Adipocyte (in vitro differentiated cells): ENCODE measurements at regions not wholly inside any gene's neighbourhood (a gene's known extent, or its start where the extent isn't known, plus 50 kb on each side); places are given as distances from the start of the nearest gene placed in this dataset.
A peak's percentile ranks its signal among the peaks of the same experiment; 100 is the strongest.

ENCODE experiments used
- DNase-seq: peaks from one replicate; pipeline ENCODE4 v3.0.0-alpha.2; 2015; ENCODE audit warnings: low read depth
- H3K27me3 ChIP-seq: replicated peaks from 2 replicates; pipeline ENCODE4 v1.7.0; 2013; ENCODE audit warnings: mild to moderate bottlenecking, low read length, moderate library complexity; ENCODE audit not compliant: control insufficient read depth, insufficient read depth
- H3K36me3 ChIP-seq: 2 replicates; pipeline ENCODE4 v1.7.0; 2013; ENCODE audit warnings: low read length, mild to moderate bottlenecking, moderate library complexity; ENCODE audit not compliant: control insufficient read depth, insufficient read depth, severe bottlenecking
- H3K4me1 ChIP-seq: 2 replicates; pipeline ENCODE4 v1.7.0; 2013; ENCODE audit warnings: mild to moderate bottlenecking, low read length, moderate library complexity; ENCODE audit not compliant: control insufficient read depth, insufficient read depth
- H3K4me3 ChIP-seq: 2 replicates; pipeline ENCODE4 v1.7.0; 2013; ENCODE audit warnings: mild to moderate bottlenecking, low read length, moderate library complexity
- H3K9ac ChIP-seq: 2 replicates; pipeline ENCODE4 v1.7.0; 2013; ENCODE audit warnings: mild to moderate bottlenecking, low read length, moderate library complexity
- H3K9me3 ChIP-seq: 2 replicates; pipeline ENCODE4 v1.7.0; 2013; ENCODE audit warnings: mild to moderate bottlenecking, low read length, moderate library complexity; ENCODE audit not compliant: control insufficient read depth

- H3K4me3 ChIP-seq: no peak overlapping the region
- H3K9ac ChIP-seq: no peak overlapping the region
- H3K4me1 ChIP-seq: no peaks in the 10 kb centered on the region
- peaks cover 5% of the 10 kb centered on the region for H3K27me3 ChIP-seq
- DNase-seq: no peak
- no peaks in the 10 kb centered on the region for H3K9me3 ChIP-seq
- H3K36me3 ChIP-seq: no peaks in the 10 kb centered on the region
These were observed 766.5 kb downstream of the HDGFL1 start for GRCh38 chr6:23335894-23336293.

GRCh38 chr6:23339268-23339667, 769.9 kb downstream of the HDGFL1 start:
- peaks cover 5% of the 10 kb centered on the region for H3K27me3 ChIP-seq
- H3K9ac ChIP-seq: no peak overlapping the region
- no peaks in the 10 kb centered on the region for H3K9me3 ChIP-seq
- no peak for DNase-seq
- no peaks in the 10 kb centered on the region for H3K4me1 ChIP-seq
- no peak overlapping the region for H3K4me3 ChIP-seq
- no peaks in the 10 kb centered on the region for H3K36me3 ChIP-seq

- peaks cover 5% of the 10 kb centered on the region for H3K27me3 ChIP-seq
- H3K4me3 ChIP-seq: no peak overlapping the region
- no peaks in the 10 kb centered on the region for H3K9me3 ChIP-seq
- H3K9ac ChIP-seq: no peak overlapping the region
- no peak for DNase-seq
- H3K36me3 ChIP-seq: no peaks in the 10 kb centered on the region
- H3K4me1 ChIP-seq: no peaks in the 10 kb centered on the region
These were observed 770.9 kb downstream of the HDGFL1 start for GRCh38 chr6:23340271-23340670.

- H3K4me3 ChIP-seq: no peak overlapping the region
- no peaks in the 10 kb centered on the region for H3K27me3 ChIP-seq
- no peak overlapping the region for H3K9ac ChIP-seq
- no peaks in the 10 kb centered on the region for H3K4me1 ChIP-seq
- no peaks in the 10 kb centered on the region for H3K36me3 ChIP-seq
- DNase-seq: no peak
- H3K9me3 ChIP-seq: no peaks in the 10 kb centered on the region
These were observed 774.4 kb downstream of the HDGFL1 start for GRCh38 chr6:23343610-23344306.

- no peak for DNase-seq
- H3K4me1 ChIP-seq: no peaks in the 10 kb centered on the region
These were observed 777.8 kb upstream of the NRSN1 start for GRCh38 chr6:23348185-23348584.

GRCh38 chr6:23349521-23350147, 776.4 kb upstream of the NRSN1 start:
- Histone ChIP-seq H3K4me1 (no peaks in the 10 kb centered on the region), H3K4me3 (no peak overlapping the region), H3K36me3 (no peaks in the 10 kb centered on the region), H3K9me3 (no peaks in the 10 kb centered on the region), H3K27me3 (no peaks in the 10 kb centered on the region), H3K9ac (no peak overlapping the region)
- DNase-seq: peak; percentile 73

More at GRCh38 chr6:23348185-23348584, 777.8 kb upstream of the NRSN1 start:
- no peaks in the 10 kb centered on the region for H3K36me3 ChIP-seq
- H3K4me3 ChIP-seq: no peak overlapping the region
- no peaks in the 10 kb centered on the region for H3K9me3 ChIP-seq
- H3K27me3 ChIP-seq: no peaks in the 10 kb centered on the region
- H3K9ac ChIP-seq: no peak overlapping the region

GRCh38 chr6:23350752-23351453, 775.1 kb upstream of the NRSN1 start:
- H3K9ac ChIP-seq: no peak overlapping the region
- H3K36me3 ChIP-seq: no peaks in the 10 kb centered on the region
- H3K27me3 ChIP-seq: no peaks in the 10 kb centered on the region
- H3K9me3 ChIP-seq: no peaks in the 10 kb centered on the region
- DNase-seq: no peak
- H3K4me1 ChIP-seq: no peaks in the 10 kb centered on the region
- no peak overlapping the region for H3K4me3 ChIP-seq

- DNase-seq: no peak
- no peaks in the 10 kb centered on the region for H3K27me3 ChIP-seq
These were observed 772.0 kb upstream of the NRSN1 start for GRCh38 chr6:23354004-23354403.

GRCh38 chr6:23357185-23357766, 768.7 kb upstream of the NRSN1 start:
- Histone ChIP-seq H3K4me1 (no peaks in the 10 kb centered on the region), H3K36me3 (no peaks in the 10 kb centered on the region), H3K9ac (no peak overlapping the region), H3K9me3 (no peaks in the 10 kb centered on the region), H3K27me3 (no peaks in the 10 kb centered on the region), H3K4me3 (no peak overlapping the region)
- no peak for DNase-seq

More at GRCh38 chr6:23354004-23354403, 772.0 kb upstream of the NRSN1 start:
- Histone ChIP-seq H3K36me3 (no peaks in the 10 kb centered on the region), H3K9me3 (no peaks in the 10 kb centered on the region), H3K9ac (no peak overlapping the region), H3K4me3 (no peak overlapping the region), H3K4me1 (no peaks in the 10 kb centered on the region)

- DNase-seq: no peak
- H3K9ac ChIP-seq: no peak overlapping the region
- no peaks in the 10 kb centered on the region for H3K27me3 ChIP-seq
- no peak overlapping the region for H3K4me3 ChIP-seq
- no peaks in the 10 kb centered on the region for H3K4me1 ChIP-seq
- no peaks in the 10 kb centered on the region for H3K9me3 ChIP-seq
- H3K36me3 ChIP-seq: no peaks in the 10 kb centered on the region
These were observed 760.3 kb upstream of the NRSN1 start for GRCh38 chr6:23365732-23366131.

GRCh38 chr6:23367311-23367710, 758.7 kb upstream of the NRSN1 start:
- Histone ChIP-seq H3K4me1 (no peaks in the 10 kb centered on the region), H3K36me3 (no peaks in the 10 kb centered on the region), H3K4me3 (no peak overlapping the region), H3K9me3 (no peaks in the 10 kb centered on the region), H3K9ac (no peak overlapping the region), H3K27me3 (no peaks in the 10 kb centered on the region)
- DNase-seq: no peak
